Liver (tissue), 3 donors: ENCODE measurements at regions not wholly inside any gene's neighbourhood (a gene's known extent, or its start where the extent isn't known, plus 50 kb on each side); places are given as distances from the start of the nearest gene placed in this dataset.

ENCODE experiments used
- EGR1 ChIP-seq, 2 donors: IDR thresholded peaks; 2 replicates each; pipeline ENCODE4 v1.6.1; 2016 to 2018; ENCODE audit warnings: antibody characterized with exemption in 2 of 2, low read depth in 2 of 2
- GABPA ChIP-seq, 2 donors: IDR thresholded peaks in 1 of 2; conservative IDR thresholded peaks in 1 of 2; 2 replicates each; pipeline ENCODE4 v1.6.1; 2016; ENCODE audit warnings: antibody characterized with exemption in 2 of 2, mild to moderate bottlenecking in 1 of 2, moderate library complexity in 1 of 2
- HNF4G ChIP-seq: IDR thresholded peaks from 2 replicates; pipeline ENCODE4 v1.6.1; 2016; ENCODE audit warnings: antibody characterized with exemption
- JUND ChIP-seq, 2 donors: IDR thresholded peaks; 2 replicates each; pipeline ENCODE4 v1.6.1; 2016; ENCODE audit warnings: antibody characterized with exemption in 2 of 2
- NR2F2 ChIP-seq: IDR thresholded peaks from 2 replicates; pipeline ENCODE4 v1.6.1; 2016; ENCODE audit warnings: antibody characterized with exemption
- RAD21 ChIP-seq, 2 donors: IDR thresholded peaks; 2 replicates each; pipeline ENCODE4 v1.6.1; 2016; ENCODE audit warnings: antibody characterized with exemption in 2 of 2, mild to moderate bottlenecking in 2 of 2
- RXRA ChIP-seq, 2 donors: IDR thresholded peaks; 2 replicates each; pipeline ENCODE4 v1.6.1; 2017 to 2018; ENCODE audit warnings: antibody characterized with exemption in 2 of 2, mild to moderate bottlenecking in 1 of 2
- TAF1 ChIP-seq: conservative IDR thresholded peaks from 2 replicates; pipeline ENCODE4 v1.6.1; 2016; ENCODE audit warnings: antibody characterized with exemption, mild to moderate bottlenecking
- YY1 ChIP-seq: IDR thresholded peaks from 2 replicates; pipeline ENCODE4 v1.6.1; 2016; ENCODE audit warnings: antibody characterized with exemption, mild to moderate bottlenecking
- TF ChIP-seq, protein P1 (sequence below): IDR thresholded peaks from 2 replicates; pipeline ENCODE4 v1.6.1; 2016; ENCODE audit warnings: antibody characterized with exemption, mild to moderate bottlenecking
- TF ChIP-seq, protein P2 (sequence below): fragments of 150-350 bp; IDR thresholded peaks from 2 replicates; pipeline ENCODE4 v1.5.1; 2017; ENCODE audit warnings: improper control_type of control experiment, low read depth, low read length; ENCODE audit not compliant: missing input control
- TF ChIP-seq, protein P3 (sequence below): IDR thresholded peaks from 2 replicates; pipeline ENCODE4 v1.6.1; 2016; ENCODE audit warnings: antibody characterized with exemption
- TF ChIP-seq, protein P4 (sequence below): IDR thresholded peaks from 2 replicates; pipeline ENCODE4 v1.6.1; 2016; ENCODE audit warnings: antibody characterized with exemption
- TF ChIP-seq, protein P5 (sequence below): IDR thresholded peaks from 2 replicates; pipeline ENCODE4 v1.6.1; 2016; ENCODE audit warnings: antibody characterized with exemption
- donor health status: healthy.
- donor health status: healthy.

DNA sequence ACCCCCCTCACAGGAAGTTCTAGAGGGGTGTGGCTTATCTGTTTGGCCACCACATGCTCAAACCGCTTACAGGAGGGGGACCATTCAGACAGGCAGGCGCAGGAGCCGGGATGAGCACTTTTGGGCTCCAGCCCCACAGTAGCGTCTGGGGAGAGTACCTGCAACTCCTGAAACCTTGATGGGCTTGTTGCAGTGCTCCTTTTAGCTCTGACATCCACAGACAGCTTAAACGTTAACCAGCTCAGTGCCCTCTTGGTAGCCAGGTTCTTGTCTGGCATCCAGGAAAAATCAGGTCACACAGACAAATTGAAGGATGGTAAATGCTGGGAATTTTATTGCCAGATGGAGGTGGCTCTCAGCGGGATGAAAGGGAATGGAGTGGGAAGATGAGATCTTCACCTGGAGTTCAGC lies 326.3 kb downstream of the ETS1 start:
- TF ChIP-seq, protein P1, sequence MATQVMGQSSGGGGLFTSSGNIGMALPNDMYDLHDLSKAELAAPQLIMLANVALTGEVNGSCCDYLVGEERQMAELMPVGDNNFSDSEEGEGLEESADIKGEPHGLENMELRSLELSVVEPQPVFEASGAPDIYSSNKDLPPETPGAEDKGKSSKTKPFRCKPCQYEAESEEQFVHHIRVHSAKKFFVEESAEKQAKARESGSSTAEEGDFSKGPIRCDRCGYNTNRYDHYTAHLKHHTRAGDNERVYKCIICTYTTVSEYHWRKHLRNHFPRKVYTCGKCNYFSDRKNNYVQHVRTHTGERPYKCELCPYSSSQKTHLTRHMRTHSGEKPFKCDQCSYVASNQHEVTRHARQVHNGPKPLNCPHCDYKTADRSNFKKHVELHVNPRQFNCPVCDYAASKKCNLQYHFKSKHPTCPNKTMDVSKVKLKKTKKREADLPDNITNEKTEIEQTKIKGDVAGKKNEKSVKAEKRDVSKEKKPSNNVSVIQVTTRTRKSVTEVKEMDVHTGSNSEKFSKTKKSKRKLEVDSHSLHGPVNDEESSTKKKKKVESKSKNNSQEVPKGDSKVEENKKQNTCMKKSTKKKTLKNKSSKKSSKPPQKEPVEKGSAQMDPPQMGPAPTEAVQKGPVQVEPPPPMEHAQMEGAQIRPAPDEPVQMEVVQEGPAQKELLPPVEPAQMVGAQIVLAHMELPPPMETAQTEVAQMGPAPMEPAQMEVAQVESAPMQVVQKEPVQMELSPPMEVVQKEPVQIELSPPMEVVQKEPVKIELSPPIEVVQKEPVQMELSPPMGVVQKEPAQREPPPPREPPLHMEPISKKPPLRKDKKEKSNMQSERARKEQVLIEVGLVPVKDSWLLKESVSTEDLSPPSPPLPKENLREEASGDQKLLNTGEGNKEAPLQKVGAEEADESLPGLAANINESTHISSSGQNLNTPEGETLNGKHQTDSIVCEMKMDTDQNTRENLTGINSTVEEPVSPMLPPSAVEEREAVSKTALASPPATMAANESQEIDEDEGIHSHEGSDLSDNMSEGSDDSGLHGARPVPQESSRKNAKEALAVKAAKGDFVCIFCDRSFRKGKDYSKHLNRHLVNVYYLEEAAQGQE: peak; percentile 24
- peak; percentile 63 for TF ChIP-seq YY1
- no peak for TF ChIP-seq TAF1
- TF ChIP-seq, protein P2, sequence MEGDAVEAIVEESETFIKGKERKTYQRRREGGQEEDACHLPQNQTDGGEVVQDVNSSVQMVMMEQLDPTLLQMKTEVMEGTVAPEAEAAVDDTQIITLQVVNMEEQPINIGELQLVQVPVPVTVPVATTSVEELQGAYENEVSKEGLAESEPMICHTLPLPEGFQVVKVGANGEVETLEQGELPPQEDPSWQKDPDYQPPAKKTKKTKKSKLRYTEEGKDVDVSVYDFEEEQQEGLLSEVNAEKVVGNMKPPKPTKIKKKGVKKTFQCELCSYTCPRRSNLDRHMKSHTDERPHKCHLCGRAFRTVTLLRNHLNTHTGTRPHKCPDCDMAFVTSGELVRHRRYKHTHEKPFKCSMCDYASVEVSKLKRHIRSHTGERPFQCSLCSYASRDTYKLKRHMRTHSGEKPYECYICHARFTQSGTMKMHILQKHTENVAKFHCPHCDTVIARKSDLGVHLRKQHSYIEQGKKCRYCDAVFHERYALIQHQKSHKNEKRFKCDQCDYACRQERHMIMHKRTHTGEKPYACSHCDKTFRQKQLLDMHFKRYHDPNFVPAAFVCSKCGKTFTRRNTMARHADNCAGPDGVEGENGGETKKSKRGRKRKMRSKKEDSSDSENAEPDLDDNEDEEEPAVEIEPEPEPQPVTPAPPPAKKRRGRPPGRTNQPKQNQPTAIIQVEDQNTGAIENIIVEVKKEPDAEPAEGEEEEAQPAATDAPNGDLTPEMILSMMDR: no peak
- TF ChIP-seq, protein P3, sequence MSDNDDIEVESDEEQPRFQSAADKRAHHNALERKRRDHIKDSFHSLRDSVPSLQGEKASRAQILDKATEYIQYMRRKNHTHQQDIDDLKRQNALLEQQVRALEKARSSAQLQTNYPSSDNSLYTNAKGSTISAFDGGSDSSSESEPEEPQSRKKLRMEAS: peak; percentile 21
- TF ChIP-seq, protein P4, sequence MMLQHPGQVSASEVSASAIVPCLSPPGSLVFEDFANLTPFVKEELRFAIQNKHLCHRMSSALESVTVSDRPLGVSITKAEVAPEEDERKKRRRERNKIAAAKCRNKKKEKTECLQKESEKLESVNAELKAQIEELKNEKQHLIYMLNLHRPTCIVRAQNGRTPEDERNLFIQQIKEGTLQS: peak; percentile 28
- peak in 1 of 2 donors; percentile 22 for TF ChIP-seq RAD21 (IDR thresholded peaks at IDR 0.05)
- TF ChIP-seq, protein P5, sequence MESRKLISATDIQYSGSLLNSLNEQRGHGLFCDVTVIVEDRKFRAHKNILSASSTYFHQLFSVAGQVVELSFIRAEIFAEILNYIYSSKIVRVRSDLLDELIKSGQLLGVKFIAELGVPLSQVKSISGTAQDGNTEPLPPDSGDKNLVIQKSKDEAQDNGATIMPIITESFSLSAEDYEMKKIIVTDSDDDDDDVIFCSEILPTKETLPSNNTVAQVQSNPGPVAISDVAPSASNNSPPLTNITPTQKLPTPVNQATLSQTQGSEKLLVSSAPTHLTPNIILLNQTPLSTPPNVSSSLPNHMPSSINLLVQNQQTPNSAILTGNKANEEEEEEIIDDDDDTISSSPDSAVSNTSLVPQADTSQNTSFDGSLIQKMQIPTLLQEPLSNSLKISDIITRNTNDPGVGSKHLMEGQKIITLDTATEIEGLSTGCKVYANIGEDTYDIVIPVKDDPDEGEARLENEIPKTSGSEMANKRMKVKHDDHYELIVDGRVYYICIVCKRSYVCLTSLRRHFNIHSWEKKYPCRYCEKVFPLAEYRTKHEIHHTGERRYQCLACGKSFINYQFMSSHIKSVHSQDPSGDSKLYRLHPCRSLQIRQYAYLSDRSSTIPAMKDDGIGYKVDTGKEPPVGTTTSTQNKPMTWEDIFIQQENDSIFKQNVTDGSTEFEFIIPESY: no peak
- no peak for TF ChIP-seq NR2F2
- TF ChIP-seq RXRA (IDR thresholded peaks at IDR 0.05): peak; percentile 28 to 74
- TF ChIP-seq EGR1 (IDR thresholded peaks at IDR 0.05; ENCODE audit: low read depth in 2 of 2): peak in 1 of 2 donors; percentile 31
- peak; percentile 61 to 98 for TF ChIP-seq JUND (IDR thresholded peaks at IDR 0.05)
- no peak for TF ChIP-seq GABPA (IDR thresholded peaks at IDR 0.05 in 1 of 2, conservative IDR thresholded peaks at IDR 0.05 in 1 of 2)
- no peak for TF ChIP-seq HNF4G
